Endothelial cell of hepatic sinusoid (primary cell): ENCODE measurements at regions not wholly inside any gene's neighbourhood (a gene's known extent, or its start where the extent isn't known, plus 50 kb on each side); places are given as distances from the start of the nearest gene placed in this dataset.
"Not testable (repeated sequence)": the region's sequence is repeated elsewhere in the genome, so short reads cannot be mapped to it uniquely, and the experiment has no call there.

Source experiments
- in situ Hi-C: cut with HindIII; loops from 2 replicates; pipeline ENCODE4 v1.10.0; 2017; ENCODE audit warnings: low sequenced_read_pairs

DNA sequence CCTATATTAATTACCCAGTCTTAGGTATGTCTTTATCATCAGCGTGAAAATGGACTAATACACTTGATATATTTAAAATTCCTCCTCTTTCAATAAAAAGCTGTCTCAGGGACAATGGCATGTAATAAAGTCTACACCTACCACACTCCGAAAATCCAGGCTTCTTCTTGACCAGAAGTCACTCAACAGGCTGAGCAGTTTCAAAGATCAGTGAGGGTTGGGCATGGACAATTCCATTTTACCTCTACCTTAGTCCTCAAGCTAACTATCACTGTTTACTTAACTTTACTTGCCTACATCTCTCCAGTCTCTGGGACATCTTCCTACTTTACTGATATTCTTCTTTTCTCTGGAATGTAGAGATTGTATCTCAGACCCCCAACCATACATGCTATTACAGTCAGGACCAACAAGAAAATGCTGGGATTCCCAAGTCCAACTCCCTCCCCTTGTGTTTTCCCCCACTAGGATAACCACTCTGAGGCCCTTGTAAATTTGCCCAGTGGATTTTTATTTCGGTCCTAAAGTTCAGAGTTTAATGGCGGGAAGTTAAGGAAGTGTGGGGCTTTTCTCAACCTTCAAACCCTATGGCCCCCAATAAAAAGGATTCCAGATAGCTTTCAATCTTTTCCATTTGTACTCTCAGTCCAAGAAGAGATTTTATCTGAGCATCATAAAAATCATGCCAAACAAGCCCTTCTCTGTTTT lies 137.1 kb upstream of the TSC22D2 start:
- in situ Hi-C loops = no loop called here

DNA sequence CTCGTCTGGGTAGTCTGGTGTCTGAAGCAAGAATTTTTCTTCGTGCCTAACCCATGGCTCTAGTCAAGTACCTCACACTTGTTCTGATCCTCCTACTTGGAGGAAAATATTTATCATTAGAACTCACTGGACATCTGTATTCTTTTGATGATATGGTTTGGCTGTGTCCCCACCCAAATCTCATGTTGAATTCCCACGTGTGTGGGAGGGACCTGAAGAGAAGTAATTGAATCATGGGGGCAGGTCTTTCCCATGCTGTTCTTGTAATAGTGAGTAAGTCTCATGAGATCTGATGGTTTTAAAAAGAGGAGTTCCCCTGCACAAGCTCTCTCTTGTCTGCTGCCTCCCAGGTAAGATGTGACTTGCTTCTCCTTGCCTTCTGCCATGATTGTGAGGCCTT lies 137.7 kb upstream of the TSC22D2 start:
- in situ Hi-C loops = not testable (repeated sequence)

- in situ Hi-C loops = no loop called here
Measured at GRCh38 chr3:150269526-150269925, 138.6 kb upstream of the TSC22D2 start.

- in situ Hi-C loops = no loop called here
Measured at GRCh38 chr3:150268426-150269391, 139.4 kb upstream of the TSC22D2 start.

DNA sequence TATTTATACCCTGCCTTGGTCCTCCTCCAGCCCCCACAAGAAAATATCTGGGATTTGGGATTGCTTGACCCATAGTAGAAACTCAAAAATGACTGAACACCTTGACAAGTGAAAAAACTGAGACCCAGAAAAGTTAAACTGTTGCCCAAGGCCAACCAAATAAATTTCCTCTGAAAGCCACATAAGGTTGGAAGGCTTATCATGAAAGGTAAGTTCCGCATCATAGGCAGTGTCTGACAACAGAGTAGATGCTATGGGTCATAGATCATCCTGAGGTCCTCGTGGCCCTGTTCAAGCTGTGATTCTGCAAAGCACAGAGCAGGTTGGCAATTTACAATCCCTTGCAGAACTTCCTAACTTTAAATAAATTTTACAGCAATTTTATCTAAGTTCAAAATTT lies 140.8 kb upstream of the TSC22D2 start:
- in situ Hi-C loops = no loop called here

DNA sequence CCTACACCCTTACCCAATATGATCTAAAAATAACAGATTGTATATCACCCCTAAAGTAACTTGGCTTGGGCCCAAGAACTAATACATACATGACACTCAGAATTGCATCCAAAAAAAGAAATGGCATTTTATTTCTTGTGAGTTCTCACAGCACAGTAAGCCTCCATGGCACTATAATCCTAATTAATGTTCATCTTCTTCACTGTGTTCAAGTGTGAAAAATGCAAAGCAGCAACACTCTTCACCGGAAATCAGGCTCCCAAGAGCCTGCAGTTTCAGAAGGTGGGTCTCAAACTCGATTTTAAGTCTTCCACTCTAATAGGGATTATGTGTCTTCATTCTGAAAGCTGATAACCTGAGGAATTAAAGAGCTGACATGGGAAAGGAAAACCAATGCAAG lies 142.8 kb upstream of the TSC22D2 start:
- in situ Hi-C loops = no loop called here

GRCh38 chr3:150264561-150265279 lies 143.4 kb upstream of the TSC22D2 start:
- in situ Hi-C loops = no loop called here

- in situ Hi-C loops = no loop called here
Measured at GRCh38 chr3:150261958-150262357, 146.1 kb upstream of the TSC22D2 start.

- in situ Hi-C loops = no loop called here
Measured at GRCh38 chr3:150261418-150261817, 146.7 kb upstream of the TSC22D2 start.

- in situ Hi-C loops = no loop called here
Measured at GRCh38 chr3:150260398-150260710, 147.7 kb upstream of the TSC22D2 start.

DNA sequence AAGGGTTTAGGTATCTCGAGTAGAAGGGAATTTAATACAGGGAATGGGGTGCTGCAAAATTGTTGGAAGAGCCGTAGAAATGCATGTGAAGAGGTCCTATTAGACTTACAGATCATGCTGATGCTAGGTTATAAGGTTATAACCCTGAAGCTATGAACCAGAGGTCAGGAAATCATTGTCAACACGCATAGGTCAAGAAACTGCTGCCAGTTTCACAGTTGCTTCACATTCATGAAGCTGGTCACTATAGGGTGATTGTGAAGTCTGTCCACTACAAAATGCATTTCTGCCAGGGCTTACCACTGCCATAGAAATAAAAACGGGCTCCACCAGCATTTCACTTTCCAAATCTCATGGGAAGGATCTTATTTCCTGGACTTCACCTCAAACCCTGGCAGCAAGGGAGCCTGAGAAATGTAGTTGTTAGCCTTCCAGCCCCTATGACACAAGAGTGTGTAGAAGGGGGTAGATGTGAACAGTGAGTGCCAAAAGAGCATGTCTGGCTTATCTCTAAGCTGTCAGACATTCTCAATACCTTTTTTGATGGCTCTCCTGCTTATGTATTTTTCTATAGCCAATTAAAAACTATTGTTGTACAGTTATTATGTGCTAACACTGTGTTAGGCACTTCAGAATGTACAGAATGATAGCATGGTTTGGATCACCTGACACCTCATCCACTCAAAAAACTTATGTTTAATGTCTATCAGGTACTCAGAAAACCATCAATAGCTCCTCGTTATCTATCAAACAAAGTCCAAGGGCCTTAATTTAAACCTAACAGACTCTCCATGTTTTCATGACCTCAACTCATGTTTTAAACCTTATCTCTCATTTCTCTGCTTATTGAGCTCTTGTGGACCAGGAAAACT lies 148.3 kb upstream of the TSC22D2 start:
- in situ Hi-C loops = loop anchor here (5.0 kb wide), 1 partner anchor 52 kb away; no protein-coding TSS in a partner anchor

GRCh38 chr3:150256782-150257181 lies 151.3 kb upstream of the TSC22D2 start:
- in situ Hi-C loops = loop anchor here (5.0 kb wide), 1 partner anchor 49 kb away; no protein-coding TSS in a partner anchor

GRCh38 chr3:150256318-150256717 lies 151.8 kb upstream of the TSC22D2 start:
- in situ Hi-C loops = loop anchor here (5.0 kb wide), 1 partner anchor 49 kb away; no protein-coding TSS in a partner anchor

GRCh38 chr3:150255826-150256225 lies 152.3 kb upstream of the TSC22D2 start:
- in situ Hi-C loops = loop anchor here (5.0 kb wide), 1 partner anchor 49 kb away; no protein-coding TSS in a partner anchor

GRCh38 chr3:150255413-150255812 lies 152.7 kb upstream of the TSC22D2 start:
- in situ Hi-C loops = loop anchor here (5.0 kb wide), 1 partner anchor 48 kb away; no protein-coding TSS in a partner anchor

DNA sequence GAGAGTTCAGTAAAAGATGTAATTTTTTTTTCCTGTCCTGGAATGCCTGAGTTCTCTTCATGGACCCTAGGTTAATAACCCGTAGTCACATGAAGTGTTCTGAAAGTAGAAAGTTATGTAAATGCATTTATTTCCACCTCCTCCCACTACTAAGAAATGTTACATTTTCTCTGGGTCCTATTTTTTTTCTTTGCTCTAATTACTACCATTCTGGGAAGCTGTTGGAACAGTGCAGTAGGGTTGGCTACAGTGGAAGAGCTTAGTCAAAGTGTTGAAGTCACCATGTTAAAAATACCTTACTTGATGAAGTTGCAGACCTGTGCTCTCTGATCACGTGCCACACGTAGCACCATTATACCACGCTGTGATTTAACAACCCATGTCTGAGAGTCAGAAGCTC lies 153.8 kb upstream of the TSC22D2 start:
- in situ Hi-C loops = loop anchor here (5.0 kb wide), 2 partner anchors 83 to 243 kb away; no protein-coding TSS in a partner anchor

DNA sequence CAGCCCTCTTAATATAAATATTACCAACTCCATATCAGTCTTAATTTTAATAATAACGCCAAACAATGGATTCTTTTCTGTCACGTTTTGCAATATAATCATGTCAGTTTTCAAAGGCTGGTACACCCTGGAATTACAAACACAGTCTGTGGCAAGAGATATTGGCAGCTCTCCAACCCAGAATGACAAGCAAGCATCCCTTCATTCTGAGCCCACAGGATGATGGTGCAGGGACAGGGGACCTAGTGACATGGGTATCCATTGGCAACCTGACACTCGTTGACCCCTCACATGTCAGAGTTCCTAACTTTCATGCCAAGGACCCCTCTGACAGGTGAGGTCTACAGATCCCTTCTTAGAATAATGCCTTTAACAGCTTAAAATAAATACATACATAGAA lies 154.5 kb upstream of the TSC22D2 start:
- in situ Hi-C loops = loop anchor here (5.0 kb wide), 2 partner anchors 84 to 244 kb away; no protein-coding TSS in a partner anchor

GRCh38 chr3:150252462-150252861 lies 155.6 kb upstream of the TSC22D2 start:
- in situ Hi-C loops = loop anchor here (5.0 kb wide), 2 partner anchors 85 to 245 kb away; no protein-coding TSS in a partner anchor

GRCh38 chr3:150251187-150252062 lies 156.7 kb upstream of the TSC22D2 start:
- in situ Hi-C loops = loop anchor here (5.0 kb wide), 2 partner anchors 86 to 246 kb away; no protein-coding TSS in a partner anchor
